Esophagus squamous epithelium (tissue), 4 donors: ENCODE measurements at regions not wholly inside any gene's neighbourhood (a gene's known extent, or its start where the extent isn't known, plus 50 kb on each side); places are given as distances from the start of the nearest gene placed in this dataset.
"Not testable (repeated sequence)": the region's sequence is repeated elsewhere in the genome, so short reads cannot be mapped to it uniquely, and the experiment has no call there.

Source experiments
- CTCF ChIP-seq, 6 experiments: fragments of 450-650 bp in 4 of 6; fragments of 200-600 bp in 2 of 6; sonication (generic) in 2 of 6; IDR thresholded peaks; one replicate each; pipeline ENCODE4 v1.5.1; 2016 to 2019; ENCODE audit warnings: antibody characterized with exemption in 6 of 6, mild to moderate bottlenecking in 4 of 6, moderate library complexity in 4 of 6
- POLR2A ChIP-seq, 4 donors: fragments of 450-650 bp; IDR thresholded peaks; one replicate each; pipeline ENCODE4 v1.6.1; 2017; ENCODE audit warnings: antibody characterized with exemption in 4 of 4, mild to moderate bottlenecking in 4 of 4, moderate library complexity in 3 of 4

GRCh38 chr21:24483361-24483760 is 1123.9 kb downstream of the MRPL39 start:
- not testable (repeated sequence) for TF ChIP-seq CTCF, POLR2A (IDR thresholded peaks at IDR 0.05)
